WI38 (cell line): ENCODE measurements at regions not wholly inside any gene's neighbourhood (a gene's known extent, or its start where the extent isn't known, plus 50 kb on each side); places are given as distances from the start of the nearest gene placed in this dataset.

ENCODE experiments used
- H3K4me3 ChIP-seq: 2 replicates; pipeline ENCODE4 v1.5.1; 2011; ENCODE audit warnings: low read depth, mild to moderate bottlenecking, control low read depth, low read length
- TF ChIP-seq, protein P1 (sequence below): IDR thresholded peaks from 2 replicates; pipeline ENCODE4 v1.5.1; 2012; ENCODE audit warnings: low read depth, mild to moderate bottlenecking, control low read depth, low read length

DNA sequence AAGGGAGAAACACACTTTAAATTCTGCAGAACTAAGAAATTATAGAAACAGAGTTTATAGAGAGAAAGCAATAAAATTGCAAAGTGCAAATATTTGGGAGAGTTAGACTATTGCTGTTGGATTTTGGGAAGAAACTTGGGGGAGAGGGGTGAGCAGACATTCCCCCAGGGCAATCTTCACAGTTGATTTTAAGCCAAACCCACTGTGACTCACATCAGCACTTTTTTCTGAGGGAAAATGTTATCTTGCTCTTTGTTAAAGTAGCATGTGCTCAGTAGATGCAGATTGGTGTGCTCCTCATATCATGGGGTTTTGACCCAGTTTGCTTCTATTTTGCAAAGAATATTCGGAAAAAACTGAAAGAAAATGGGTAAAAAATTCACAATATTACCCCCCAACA lies 367.6 kb downstream of the CDH11 start:
- no peak overlapping the region for H3K4me3 ChIP-seq
- TF ChIP-seq, protein P1, sequence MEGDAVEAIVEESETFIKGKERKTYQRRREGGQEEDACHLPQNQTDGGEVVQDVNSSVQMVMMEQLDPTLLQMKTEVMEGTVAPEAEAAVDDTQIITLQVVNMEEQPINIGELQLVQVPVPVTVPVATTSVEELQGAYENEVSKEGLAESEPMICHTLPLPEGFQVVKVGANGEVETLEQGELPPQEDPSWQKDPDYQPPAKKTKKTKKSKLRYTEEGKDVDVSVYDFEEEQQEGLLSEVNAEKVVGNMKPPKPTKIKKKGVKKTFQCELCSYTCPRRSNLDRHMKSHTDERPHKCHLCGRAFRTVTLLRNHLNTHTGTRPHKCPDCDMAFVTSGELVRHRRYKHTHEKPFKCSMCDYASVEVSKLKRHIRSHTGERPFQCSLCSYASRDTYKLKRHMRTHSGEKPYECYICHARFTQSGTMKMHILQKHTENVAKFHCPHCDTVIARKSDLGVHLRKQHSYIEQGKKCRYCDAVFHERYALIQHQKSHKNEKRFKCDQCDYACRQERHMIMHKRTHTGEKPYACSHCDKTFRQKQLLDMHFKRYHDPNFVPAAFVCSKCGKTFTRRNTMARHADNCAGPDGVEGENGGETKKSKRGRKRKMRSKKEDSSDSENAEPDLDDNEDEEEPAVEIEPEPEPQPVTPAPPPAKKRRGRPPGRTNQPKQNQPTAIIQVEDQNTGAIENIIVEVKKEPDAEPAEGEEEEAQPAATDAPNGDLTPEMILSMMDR = no peak

DNA sequence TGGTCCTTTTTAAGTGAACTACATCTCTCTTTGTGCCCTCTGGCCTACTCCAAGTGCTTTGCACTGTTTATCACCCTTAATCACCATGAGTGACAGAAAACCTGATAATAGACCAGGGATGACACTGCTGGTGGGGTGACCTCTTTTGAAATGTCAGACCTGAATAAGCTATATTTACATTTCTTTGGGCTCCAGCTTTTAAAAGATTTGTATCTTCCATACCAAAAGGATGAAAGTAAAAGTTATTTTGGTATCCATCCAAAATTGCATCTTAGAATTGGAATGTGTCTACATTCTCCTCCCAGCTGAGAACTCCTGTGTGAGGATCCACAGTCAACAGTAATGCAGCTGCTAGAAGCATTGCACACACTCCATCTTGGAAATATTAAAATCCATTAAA lies 370.0 kb downstream of the CDH11 start:
- no peak overlapping the region for H3K4me3 ChIP-seq
- TF ChIP-seq, protein P1 = no peak

DNA sequence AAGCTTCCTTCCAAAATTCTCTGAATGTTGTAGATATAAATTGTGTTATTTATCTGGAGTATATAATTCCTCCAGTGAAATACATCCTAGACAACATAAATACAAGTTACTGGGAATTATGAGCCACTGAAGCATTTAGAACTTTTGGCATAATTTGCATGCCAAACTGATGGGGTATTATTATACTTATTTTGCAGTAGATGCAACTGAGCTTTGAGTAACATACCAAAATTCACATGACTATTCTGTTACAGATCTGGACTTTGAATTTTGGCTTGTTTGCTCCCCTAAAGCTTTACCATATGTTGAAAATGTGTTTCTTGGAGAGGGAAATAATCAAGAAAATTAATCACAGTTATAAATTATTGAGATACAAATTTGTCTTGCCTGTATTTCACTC lies 372.5 kb downstream of the CDH11 start:
- TF ChIP-seq, protein P1 = no peak
- no peak overlapping the region for H3K4me3 ChIP-seq

DNA sequence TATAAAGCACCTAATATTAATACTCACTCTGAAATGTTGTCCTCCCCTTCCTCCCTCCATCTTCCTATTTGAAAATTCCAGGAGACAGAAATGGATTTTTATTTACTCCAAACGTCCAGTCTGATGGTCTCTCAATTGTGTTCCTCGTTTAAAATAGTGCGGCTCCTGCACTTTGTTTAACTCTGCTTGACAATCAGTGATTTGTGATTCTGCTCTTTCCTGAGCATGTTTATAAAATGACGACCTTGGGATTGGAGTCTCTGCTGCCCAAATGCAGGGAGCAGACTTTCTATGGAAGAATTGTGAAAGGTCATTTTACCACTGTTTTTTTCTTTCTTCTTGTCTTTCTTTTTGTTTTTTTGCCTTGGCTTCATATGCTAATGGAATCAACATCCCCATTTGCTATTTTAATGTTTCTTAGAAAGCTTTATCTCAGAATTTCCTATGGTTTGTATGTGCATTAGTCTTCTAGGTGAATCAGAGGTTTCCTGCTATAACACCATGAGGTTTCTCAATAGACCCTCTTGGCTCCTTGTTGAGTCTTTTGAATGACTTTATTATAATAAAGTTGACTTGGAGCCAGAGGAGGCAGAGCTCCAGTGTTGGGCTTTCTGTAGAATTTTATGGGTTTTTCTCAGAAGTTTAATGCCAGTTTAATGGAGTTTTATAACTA lies 376.5 kb downstream of the CDH11 start:
- TF ChIP-seq, protein P1 = no peak
- H3K4me3 ChIP-seq = no peak overlapping the region

DNA sequence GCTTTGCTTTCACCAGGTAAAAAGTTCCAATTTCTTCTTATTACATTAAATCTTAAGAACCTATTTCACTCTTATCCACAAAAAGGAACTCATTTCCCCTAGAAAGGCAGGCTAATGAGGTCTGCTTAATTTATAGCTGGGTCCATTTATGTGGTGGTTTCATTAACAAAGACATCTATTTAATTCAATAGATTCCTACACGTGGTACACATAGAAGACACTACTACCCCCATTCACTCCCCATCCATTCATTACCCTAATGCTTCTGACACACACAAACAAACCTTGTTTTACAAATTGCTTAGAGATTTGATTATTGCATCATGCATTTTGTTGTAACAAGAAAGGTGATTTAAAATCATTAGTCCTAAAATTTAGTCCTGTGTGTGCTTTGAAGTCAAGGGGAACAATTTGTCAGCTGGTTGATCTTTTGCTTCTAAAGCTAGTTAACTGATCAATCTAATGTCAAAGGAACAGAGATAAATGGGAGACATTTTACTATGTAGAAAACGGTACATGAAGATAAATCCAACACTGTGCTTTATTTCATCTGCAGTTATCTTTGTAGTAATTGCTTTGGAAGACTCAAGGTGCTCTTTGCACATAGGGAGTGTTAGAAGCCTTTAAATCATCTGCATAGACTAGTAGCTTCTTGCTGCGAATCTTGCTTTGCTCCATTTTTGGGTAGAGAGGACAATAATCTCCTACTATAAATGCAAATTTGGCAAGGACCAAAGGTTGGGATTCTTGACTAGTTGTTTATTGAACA lies 379.2 kb downstream of the CDH11 start:
- no peak overlapping the region for H3K4me3 ChIP-seq
- TF ChIP-seq, protein P1 = no peak

DNA sequence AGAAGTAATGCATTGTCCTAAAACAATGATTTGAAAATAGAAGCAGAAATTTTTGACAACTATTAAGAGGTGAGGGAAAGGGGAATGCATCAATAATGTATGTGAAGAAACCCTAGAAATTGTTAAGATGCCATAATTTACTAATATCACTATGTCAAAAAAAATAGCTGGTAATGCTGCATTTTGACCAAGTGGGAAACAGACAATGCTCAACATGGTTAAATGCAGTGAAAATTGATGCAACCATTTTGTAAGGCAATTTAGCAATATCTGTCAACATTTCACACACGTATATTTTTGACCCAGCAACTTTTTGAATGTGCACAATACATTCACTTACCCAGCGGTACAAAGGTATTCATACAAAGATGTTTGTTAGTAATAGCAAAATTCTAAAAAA lies 381.6 kb downstream of the CDH11 start:
- TF ChIP-seq, protein P1 = no peak
- no peak overlapping the region for H3K4me3 ChIP-seq

DNA sequence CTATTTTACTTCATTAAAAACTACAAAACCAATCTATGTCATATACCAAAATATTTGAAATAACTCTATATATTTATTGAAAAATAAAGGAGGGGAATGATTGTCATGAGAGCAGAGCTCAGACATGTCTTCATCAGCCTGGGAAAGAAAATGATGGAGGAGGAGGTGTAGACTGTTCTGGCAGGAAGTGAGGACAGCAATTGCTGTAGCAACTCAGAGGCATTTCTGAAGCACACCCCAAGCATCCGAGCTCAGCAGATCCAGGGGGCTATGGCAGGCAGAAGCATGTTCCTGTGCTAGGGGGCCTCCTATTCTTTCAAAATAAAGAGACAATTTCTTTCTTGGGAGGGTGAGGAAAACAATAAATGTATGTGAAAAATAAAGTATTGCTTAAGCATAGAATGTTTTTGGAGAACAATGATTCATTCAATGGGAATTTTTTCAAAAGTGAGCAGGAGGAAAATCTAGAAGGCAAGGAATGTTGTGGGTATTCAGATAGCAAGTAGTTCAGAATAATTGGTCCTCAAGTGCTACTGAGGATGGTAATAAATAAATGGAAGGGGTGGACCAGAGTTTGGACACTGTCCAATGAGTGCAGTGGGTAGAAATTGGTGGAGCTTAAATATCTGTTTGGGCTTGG lies 383.4 kb downstream of the CDH11 start:
- TF ChIP-seq, protein P1 = no peak
- no peak overlapping the region for H3K4me3 ChIP-seq
